ENCODE measurements at regions not wholly inside any gene's neighbourhood (a gene's known extent, or its start where the extent isn't known, plus 50 kb on each side); places are given as distances from the start of the nearest gene placed in this dataset.

DNA sequence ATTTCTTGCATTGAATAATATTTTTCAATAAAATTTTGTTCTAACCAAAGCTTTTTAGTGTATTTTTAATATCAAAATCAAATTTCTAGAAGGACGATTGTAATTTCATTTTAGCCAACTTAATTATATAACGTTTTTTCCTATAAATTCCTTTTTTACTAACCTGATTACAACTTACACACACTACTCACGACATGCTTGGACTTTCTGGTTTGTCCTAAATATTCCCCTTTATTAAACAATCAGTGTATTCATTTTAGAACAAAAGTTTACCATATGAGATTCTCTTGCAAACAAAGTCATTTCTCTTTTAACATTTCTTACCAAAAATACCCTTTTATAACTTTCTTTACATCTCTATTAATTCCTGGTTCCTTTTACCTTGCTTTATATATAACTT, 173.7 kb downstream of the PWWP3B start:
- no peak for DNase-seq (ENCODE audit: low read depth)
- Histone ChIP-seq H3K27me3 (ENCODE audit: control insufficient read depth, insufficient read depth, low read length) (no peaks in the 10 kb centered on the region), H3K36me3 (ENCODE audit: control insufficient read depth, insufficient read depth, low read length) (no peaks in the 10 kb centered on the region), H3K4me3 (ENCODE audit: low read depth, low read length) (no peak overlapping the region)
- TF ChIP-seq, protein P1, sequence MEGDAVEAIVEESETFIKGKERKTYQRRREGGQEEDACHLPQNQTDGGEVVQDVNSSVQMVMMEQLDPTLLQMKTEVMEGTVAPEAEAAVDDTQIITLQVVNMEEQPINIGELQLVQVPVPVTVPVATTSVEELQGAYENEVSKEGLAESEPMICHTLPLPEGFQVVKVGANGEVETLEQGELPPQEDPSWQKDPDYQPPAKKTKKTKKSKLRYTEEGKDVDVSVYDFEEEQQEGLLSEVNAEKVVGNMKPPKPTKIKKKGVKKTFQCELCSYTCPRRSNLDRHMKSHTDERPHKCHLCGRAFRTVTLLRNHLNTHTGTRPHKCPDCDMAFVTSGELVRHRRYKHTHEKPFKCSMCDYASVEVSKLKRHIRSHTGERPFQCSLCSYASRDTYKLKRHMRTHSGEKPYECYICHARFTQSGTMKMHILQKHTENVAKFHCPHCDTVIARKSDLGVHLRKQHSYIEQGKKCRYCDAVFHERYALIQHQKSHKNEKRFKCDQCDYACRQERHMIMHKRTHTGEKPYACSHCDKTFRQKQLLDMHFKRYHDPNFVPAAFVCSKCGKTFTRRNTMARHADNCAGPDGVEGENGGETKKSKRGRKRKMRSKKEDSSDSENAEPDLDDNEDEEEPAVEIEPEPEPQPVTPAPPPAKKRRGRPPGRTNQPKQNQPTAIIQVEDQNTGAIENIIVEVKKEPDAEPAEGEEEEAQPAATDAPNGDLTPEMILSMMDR (IDR thresholded peaks at IDR 0.05; ENCODE audit: insufficient read depth, low read length, poor library complexity, severe bottlenecking) = no peak

DNA sequence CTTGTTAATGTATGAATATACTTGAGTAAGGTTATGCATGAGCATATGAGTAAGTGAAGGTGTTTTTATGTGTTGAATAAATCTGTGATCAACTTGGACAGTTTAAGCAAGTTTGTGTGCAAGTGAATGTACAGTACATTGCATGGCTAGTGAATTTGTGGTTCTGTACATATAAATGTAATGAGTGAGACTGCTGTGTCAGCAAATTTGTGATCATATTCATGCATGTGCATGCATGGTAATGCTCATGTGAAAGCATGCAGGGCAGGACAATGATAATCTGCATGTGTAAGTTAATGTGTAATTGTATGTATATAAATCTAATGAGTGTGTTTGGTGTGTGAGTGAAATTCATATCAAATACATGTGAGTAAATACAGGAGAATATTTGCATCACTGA, 188.5 kb downstream of the PWWP3B start:
- DNase-seq (ENCODE audit: low read depth) = no peak
- Histone ChIP-seq H3K36me3 (ENCODE audit: control insufficient read depth, insufficient read depth, low read length) (no peaks in the 10 kb centered on the region), H3K27me3 (ENCODE audit: control insufficient read depth, insufficient read depth, low read length) (no peaks in the 10 kb centered on the region), H3K4me3 (ENCODE audit: low read depth, low read length) (no peak overlapping the region)
- TF ChIP-seq, protein P1 (IDR thresholded peaks at IDR 0.05; ENCODE audit: insufficient read depth, low read length, poor library complexity, severe bottlenecking) = no peak

DNA sequence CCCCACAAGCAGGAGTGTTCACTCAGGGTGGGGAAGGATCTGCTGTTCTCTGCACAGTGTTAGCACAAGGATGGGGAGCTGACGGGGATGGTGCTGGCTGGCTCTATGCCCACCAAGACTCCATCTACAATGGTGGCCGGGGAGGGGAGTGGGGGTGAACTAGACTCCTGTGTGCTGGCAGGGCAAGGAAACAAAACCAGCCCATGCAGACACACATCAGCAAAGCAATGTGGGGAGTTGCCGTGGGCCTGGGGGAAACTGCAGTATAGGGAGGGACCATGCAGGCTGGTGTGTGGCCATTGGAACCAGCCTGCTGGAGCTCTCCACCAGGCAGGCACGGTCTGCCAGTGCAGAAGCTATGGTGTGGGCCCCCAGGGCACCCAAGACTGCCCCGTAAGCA, 195.1 kb downstream of the PWWP3B start:
- TF ChIP-seq, protein P1 (IDR thresholded peaks at IDR 0.05; ENCODE audit: insufficient read depth, low read length, poor library complexity, severe bottlenecking) = no peak
- no peak overlapping the region for H3K4me3 ChIP-seq (ENCODE audit: low read depth, low read length)
- DNase-seq (ENCODE audit: low read depth) = no peak

DNA sequence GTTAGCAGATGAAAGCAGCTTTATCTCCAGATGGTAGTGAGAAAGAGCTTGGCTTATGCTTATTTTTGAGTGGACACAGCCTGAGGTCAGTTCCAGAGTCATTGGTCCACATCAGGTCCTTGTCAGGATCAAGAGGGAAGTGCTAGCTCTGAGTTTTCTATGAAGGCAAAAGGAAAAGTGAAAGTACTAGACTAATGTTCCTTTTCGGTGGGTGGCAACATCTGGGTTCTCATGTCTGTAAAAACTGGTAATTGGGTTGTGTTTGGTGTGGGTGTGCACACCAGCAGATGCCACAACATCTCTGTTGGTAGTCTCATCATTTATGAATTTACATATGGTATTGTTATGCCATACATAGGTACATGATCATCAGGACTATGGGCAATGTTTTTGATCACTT, 210.5 kb downstream of the PWWP3B start:
- no peak for DNase-seq (ENCODE audit: low read depth)
- TF ChIP-seq, protein P1 (IDR thresholded peaks at IDR 0.05; ENCODE audit: insufficient read depth, low read length, poor library complexity, severe bottlenecking) = no peak
- H3K27me3 ChIP-seq (ENCODE audit: control insufficient read depth, insufficient read depth, low read length) = no peaks in the 10 kb centered on the region
- H3K4me3 ChIP-seq (ENCODE audit: low read depth, low read length) = no peak overlapping the region
- H3K36me3 ChIP-seq (ENCODE audit: control insufficient read depth, insufficient read depth, low read length) = no peaks in the 10 kb centered on the region

More for the DNA sequence above, 195.1 kb downstream of the PWWP3B start:
- no peaks in the 10 kb centered on the region for H3K36me3 ChIP-seq (ENCODE audit: control insufficient read depth, insufficient read depth, low read length)
- peaks cover 2% of the 10 kb centered on the region for H3K27me3 ChIP-seq (ENCODE audit: control insufficient read depth, insufficient read depth, low read length)

DNA sequence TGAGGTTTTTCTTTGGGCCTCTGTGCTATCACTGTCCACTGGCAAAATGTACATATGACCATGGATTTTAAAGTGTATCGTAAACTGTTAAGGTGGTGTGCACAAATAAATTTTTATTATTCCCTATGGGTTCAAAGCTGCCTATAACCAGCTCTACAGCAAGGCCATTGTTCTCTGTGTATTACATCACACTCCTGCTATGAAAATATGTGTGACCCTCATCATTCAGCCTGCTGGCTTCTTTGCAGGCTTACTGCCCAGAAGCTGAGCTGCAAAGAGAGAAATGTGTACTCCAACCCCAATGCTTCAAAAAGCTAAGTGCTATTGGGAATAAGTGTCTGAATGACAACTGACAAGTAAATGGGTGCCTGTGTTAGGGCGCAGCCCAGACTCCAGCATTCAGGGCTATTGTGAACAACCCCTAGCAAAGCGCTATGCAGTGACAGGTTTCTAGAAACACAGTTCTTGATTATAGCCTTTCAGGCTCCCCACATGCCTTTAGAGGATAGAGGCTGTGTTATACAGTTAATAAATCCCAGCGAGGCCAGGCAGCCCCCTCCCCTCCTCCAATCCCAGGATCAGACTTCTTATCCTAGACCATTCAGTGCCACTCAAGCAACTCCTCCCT, 220.4 kb upstream of the RADX start:
- TF ChIP-seq, protein P1 (IDR thresholded peaks at IDR 0.05; ENCODE audit: insufficient read depth, low read length, poor library complexity, severe bottlenecking) = no peak
- Histone ChIP-seq H3K4me3 (ENCODE audit: low read depth, low read length) (no peak overlapping the region), H3K36me3 (ENCODE audit: control insufficient read depth, insufficient read depth, low read length) (no peaks in the 10 kb centered on the region), H3K27me3 (ENCODE audit: control insufficient read depth, insufficient read depth, low read length) (no peaks in the 10 kb centered on the region)
- DNase-seq (ENCODE audit: low read depth) = no peak

DNA sequence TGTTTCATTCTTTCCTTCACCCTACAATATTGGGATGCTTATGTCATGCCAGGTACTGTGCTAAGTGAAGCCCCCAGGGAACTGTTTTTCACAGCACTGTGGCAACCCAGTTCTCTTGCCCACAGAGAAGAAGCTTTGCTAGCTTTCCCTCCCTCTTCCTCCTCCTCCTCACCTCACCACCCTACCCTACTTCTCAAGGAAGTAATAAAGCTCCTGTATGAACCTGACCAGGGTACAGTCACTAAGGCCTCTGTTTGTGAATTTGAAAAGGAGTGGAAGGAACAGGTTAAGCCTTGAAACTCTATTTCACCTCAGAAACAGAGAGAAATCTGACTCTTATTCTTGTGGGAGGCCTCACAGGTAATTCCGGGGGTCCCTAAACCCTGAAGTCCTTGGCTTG, 219.4 kb upstream of the RADX start:
- H3K27me3 ChIP-seq (ENCODE audit: control insufficient read depth, insufficient read depth, low read length) = no peaks in the 10 kb centered on the region
- TF ChIP-seq, protein P1 (IDR thresholded peaks at IDR 0.05; ENCODE audit: insufficient read depth, low read length, poor library complexity, severe bottlenecking) = no peak
- no peak overlapping the region for H3K4me3 ChIP-seq (ENCODE audit: low read depth, low read length)
- DNase-seq (ENCODE audit: low read depth) = no peak
- H3K36me3 ChIP-seq (ENCODE audit: control insufficient read depth, insufficient read depth, low read length) = no peaks in the 10 kb centered on the region

Measured in kidney epithelial cell (primary cell).